ENCODE measurements at regions not wholly inside any gene's neighbourhood (a gene's known extent, or its start where the extent isn't known, plus 50 kb on each side); places are given as distances from the start of the nearest gene placed in this dataset.

GRCh38 chr6:144347448-144347759 is 62.3 kb downstream of the UTRN start:
- TF ChIP-seq CTCF (IDR thresholded peaks at IDR 0.05; ENCODE audit: borderline replicate concordance, insufficient read depth, low read depth, low read length) = no peak

GRCh38 chr6:144347933-144348332 is 62.8 kb downstream of the UTRN start:
- H3K4me3 ChIP-seq (ENCODE audit: low read depth, low read length) = no peak overlapping the region
- TF ChIP-seq CTCF (IDR thresholded peaks at IDR 0.05; ENCODE audit: borderline replicate concordance, insufficient read depth, low read depth, low read length) = no peak

More at GRCh38 chr6:144347448-144347759, 62.3 kb downstream of the UTRN start:
- H3K4me3 ChIP-seq (ENCODE audit: low read depth, low read length) = no peak overlapping the region

- H3K4me3 ChIP-seq (ENCODE audit: low read depth, low read length) = no peak overlapping the region
- TF ChIP-seq CTCF (IDR thresholded peaks at IDR 0.05; ENCODE audit: borderline replicate concordance, insufficient read depth, low read depth, low read length) = no peak
Observed at GRCh38 chr6:144349690-144350527, 64.8 kb downstream of the UTRN start.

- H3K4me3 ChIP-seq (ENCODE audit: low read depth, low read length) = no peak overlapping the region
- TF ChIP-seq CTCF (IDR thresholded peaks at IDR 0.05; ENCODE audit: borderline replicate concordance, insufficient read depth, low read depth, low read length) = no peak
Observed at GRCh38 chr6:144350528-144350880, 65.4 kb downstream of the UTRN start.

GRCh38 chr6:144351379-144352127 is 66.4 kb downstream of the UTRN start:
- H3K4me3 ChIP-seq (ENCODE audit: low read depth, low read length) = no peak overlapping the region
- no peak for TF ChIP-seq CTCF (IDR thresholded peaks at IDR 0.05; ENCODE audit: borderline replicate concordance, insufficient read depth, low read depth, low read length)

- H3K4me3 ChIP-seq (ENCODE audit: low read depth, low read length) = no peak overlapping the region
- TF ChIP-seq CTCF (IDR thresholded peaks at IDR 0.05; ENCODE audit: borderline replicate concordance, insufficient read depth, low read depth, low read length) = no peak
Observed at GRCh38 chr6:144352331-144352730, 67.2 kb downstream of the UTRN start.

GRCh38 chr6:144353871-144354314 is 68.8 kb downstream of the UTRN start:
- TF ChIP-seq CTCF (IDR thresholded peaks at IDR 0.05; ENCODE audit: borderline replicate concordance, insufficient read depth, low read depth, low read length) = no peak
- no peak overlapping the region for H3K4me3 ChIP-seq (ENCODE audit: low read depth, low read length)
